Neural crest cell (in vitro differentiated cells): ENCODE measurements at regions not wholly inside any gene's neighbourhood (a gene's known extent, or its start where the extent isn't known, plus 50 kb on each side); places are given as distances from the start of the nearest gene placed in this dataset.
"Not testable (repeated sequence)": the region's sequence is repeated elsewhere in the genome, so short reads cannot be mapped to it uniquely, and the experiment has no call there.

Experiments
- DNase-seq: peaks from one replicate; pipeline ENCODE4 v3.0.0; 2021; ENCODE audit warnings: low read depth, mixed read lengths, low spot score
- H3K27ac Mint-ChIP-seq: one replicate; pipeline ENCODE4 v1.8.0; 2021; ENCODE audit warnings: mild to moderate bottlenecking, mixed read lengths; ENCODE audit not compliant: unreplicated experiment
- H3K27me3 Mint-ChIP-seq: 2 replicates; pipeline ENCODE4 v1.8.0; 2021; ENCODE audit warnings: low read depth, mild to moderate bottlenecking, mixed read lengths
- H3K36me3 Mint-ChIP-seq: 2 replicates; pipeline ENCODE4 v1.8.0; 2021; ENCODE audit warnings: low read depth, mild to moderate bottlenecking, mixed read lengths
- H3K4me1 Mint-ChIP-seq: 2 replicates; pipeline ENCODE4 v1.8.0; 2021; ENCODE audit warnings: mixed read lengths
- H3K4me3 Mint-ChIP-seq: one replicate; pipeline ENCODE4 v1.8.0; 2021; ENCODE audit warnings: mild to moderate bottlenecking, mixed read lengths
- H3K9me3 Mint-ChIP-seq: 2 replicates; pipeline ENCODE4 v1.8.0; 2021; ENCODE audit warnings: mixed read lengths
- TF ChIP-seq, protein P1 (sequence below): fragments of 200-600 bp; sonication (generic); conservative IDR thresholded peaks from 2 replicates; pipeline ENCODE4 v1.5.0; 2021; ENCODE audit warnings: antibody characterized with exemption, mild to moderate bottlenecking

DNA sequence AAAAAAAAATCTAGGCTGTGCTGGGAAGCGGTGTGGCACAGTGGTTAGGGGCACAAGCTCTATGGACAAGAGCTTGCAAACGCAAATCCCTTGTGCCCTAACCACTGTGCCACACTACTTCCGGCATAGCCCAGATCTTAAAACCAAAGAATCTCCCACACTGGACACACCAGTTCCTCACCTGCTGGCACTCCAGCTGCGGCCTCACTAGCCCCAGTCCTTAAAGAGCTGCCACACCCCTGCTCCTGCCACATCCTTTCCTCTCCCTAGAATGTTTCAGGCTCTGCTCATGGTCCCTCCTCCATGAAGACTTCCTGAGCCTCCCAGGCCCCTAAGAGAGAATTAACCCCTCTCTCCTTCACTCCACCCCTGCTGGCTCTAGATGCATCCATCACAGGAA lies 71.8 kb upstream of the SRSF6 start:
- TF ChIP-seq, protein P1, sequence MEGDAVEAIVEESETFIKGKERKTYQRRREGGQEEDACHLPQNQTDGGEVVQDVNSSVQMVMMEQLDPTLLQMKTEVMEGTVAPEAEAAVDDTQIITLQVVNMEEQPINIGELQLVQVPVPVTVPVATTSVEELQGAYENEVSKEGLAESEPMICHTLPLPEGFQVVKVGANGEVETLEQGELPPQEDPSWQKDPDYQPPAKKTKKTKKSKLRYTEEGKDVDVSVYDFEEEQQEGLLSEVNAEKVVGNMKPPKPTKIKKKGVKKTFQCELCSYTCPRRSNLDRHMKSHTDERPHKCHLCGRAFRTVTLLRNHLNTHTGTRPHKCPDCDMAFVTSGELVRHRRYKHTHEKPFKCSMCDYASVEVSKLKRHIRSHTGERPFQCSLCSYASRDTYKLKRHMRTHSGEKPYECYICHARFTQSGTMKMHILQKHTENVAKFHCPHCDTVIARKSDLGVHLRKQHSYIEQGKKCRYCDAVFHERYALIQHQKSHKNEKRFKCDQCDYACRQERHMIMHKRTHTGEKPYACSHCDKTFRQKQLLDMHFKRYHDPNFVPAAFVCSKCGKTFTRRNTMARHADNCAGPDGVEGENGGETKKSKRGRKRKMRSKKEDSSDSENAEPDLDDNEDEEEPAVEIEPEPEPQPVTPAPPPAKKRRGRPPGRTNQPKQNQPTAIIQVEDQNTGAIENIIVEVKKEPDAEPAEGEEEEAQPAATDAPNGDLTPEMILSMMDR: no peak
- Mint-ChIP-seq H3K27me3 (peaks cover 6% of the 10 kb centered on the region), H3K27ac (no peak overlapping the region), H3K4me3 (no peak overlapping the region), H3K9me3 (no peaks in the 10 kb centered on the region), H3K36me3 (no peaks in the 10 kb centered on the region), H3K4me1 (no peaks in the 10 kb centered on the region)
- no peak for DNase-seq

DNA sequence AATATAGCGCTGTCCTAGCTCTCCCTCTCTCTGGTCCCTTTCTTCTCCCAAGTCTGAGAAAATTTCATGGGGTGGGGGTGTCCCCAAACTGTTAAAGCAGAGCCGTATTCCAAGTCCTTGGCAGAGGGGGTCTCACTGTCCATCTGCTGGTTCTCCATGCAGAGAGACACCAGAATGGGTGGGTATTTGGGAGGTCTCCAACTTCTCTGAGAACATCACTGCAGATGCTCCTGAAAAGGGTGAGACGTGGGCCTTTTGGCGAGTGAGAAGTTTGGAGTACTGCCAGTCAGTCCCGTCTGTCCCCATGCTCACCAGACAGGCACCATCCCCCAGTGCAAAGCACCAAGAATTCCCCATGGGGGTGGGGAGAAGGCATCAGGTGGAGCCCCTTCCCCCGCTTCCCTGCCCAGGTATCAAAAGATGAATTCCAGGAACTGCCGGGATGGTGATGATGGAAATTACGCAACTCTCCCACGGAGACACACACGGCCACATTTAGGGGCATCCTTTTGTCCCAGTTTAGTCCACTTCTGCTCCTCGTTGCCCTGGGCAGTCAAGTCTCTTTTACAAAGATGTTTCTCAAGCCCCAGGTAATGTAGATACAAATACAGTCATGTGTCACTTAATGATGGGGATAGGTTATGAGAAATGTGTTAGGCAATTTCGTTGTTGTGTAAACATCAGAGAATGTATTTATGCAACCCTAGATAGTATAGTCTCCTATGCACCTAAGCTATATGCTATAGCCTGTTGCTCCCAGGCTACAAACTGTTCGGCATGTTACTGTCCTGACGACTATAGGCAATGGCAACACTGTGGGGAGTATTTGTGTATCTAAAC lies 73.4 kb upstream of the SRSF6 start:
- Mint-ChIP-seq H3K27me3 (peaks cover 11% of the 10 kb centered on the region), H3K4me3 (no peak overlapping the region), H3K9me3 (no peaks in the 10 kb centered on the region), H3K27ac (no peak overlapping the region), H3K4me1 (no peaks in the 10 kb centered on the region), H3K36me3 (no peaks in the 10 kb centered on the region)
- DNase-seq: no peak
- TF ChIP-seq, protein P1: no peak

DNA sequence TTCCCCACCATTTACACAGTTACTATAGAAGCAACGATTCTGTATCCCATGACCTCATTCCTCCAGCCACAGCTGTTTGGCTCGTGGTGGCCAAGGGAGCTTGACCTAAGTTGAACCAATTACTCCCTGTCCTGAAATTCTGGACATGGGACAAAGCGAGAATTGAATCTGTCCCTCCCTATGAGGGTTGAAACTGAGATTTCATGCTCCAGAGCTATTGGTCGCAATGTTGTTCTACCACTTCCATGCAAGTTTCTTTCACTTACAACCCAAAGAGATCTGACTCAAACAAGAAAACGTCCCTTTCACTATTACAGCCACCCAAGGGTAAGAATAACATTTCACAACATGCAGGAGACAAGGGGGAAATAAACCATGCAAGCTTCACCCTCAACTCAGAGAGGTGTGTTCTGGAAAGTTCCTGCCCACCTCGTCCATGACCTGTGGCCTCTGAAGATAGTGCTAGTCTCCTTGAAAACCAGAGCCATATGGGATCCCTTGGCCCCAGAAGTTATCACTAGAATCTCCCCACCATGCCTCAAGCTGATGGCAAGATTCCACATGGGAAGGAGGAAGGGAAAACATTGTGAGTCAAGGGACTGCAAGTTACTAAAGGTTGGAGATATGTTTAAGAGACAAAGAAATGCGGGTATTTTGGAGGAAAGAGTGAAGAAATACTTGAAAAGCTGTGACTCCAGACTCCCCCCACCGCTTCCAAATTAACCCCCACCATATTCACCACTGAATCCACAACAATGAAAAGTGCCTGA lies 74.5 kb upstream of the SRSF6 start:
- Mint-ChIP-seq H3K4me3 (no peak overlapping the region), H3K4me1 (no peaks in the 10 kb centered on the region), H3K9me3 (no peaks in the 10 kb centered on the region), H3K27ac (no peak overlapping the region), H3K36me3 (no peaks in the 10 kb centered on the region), H3K27me3 (peaks cover 11% of the 10 kb centered on the region)
- DNase-seq: no peak
- TF ChIP-seq, protein P1: no peak

DNA sequence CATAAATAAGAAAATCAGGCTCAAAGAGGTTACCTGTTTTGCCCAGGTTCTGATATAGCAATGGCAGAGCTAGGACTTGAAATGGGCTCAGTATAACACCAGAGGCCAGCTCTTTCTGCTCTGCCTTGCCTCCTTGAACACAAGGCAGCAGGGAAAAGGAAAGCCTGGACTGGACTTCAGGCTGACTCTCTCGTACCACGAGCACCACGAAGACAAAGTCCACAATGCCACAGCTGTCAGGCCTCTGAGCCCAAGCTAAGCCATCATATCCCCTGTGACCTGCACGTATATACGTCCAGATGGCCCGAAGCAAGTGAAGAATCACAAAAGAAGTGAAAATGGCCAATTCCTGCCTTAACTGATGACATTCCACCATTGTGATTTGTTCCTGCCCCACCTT lies 75.6 kb upstream of the SRSF6 start:
- not testable (repeated sequence) for H3K4me1 Mint-ChIP-seq, H3K27ac Mint-ChIP-seq, H3K4me3 Mint-ChIP-seq, H3K36me3 Mint-ChIP-seq, H3K9me3 Mint-ChIP-seq, DNase-seq
- H3K27me3 Mint-ChIP-seq: peaks cover 13% of the 10 kb centered on the region

DNA sequence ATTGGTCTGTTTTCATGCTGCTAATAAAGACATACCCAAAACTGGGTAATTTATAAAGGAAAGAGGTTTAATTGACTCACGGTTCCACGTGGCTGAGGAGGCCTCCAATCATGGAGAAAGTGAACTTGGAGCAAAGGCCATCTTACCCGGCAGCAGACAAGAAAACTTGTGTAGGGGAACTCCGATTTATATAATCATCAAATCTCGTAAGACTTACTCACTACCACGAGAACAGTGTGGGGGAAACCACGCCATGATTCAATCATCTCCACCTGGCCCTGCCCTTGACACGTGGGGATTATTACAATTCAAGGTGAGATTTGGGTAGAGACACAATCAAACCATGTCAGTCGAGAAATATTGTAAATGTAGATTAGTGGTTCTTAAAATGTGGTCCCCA lies 76.2 kb upstream of the SRSF6 start:
- not testable (repeated sequence) for H3K27ac Mint-ChIP-seq
- peaks cover 13% of the 10 kb centered on the region for H3K27me3 Mint-ChIP-seq

DNA sequence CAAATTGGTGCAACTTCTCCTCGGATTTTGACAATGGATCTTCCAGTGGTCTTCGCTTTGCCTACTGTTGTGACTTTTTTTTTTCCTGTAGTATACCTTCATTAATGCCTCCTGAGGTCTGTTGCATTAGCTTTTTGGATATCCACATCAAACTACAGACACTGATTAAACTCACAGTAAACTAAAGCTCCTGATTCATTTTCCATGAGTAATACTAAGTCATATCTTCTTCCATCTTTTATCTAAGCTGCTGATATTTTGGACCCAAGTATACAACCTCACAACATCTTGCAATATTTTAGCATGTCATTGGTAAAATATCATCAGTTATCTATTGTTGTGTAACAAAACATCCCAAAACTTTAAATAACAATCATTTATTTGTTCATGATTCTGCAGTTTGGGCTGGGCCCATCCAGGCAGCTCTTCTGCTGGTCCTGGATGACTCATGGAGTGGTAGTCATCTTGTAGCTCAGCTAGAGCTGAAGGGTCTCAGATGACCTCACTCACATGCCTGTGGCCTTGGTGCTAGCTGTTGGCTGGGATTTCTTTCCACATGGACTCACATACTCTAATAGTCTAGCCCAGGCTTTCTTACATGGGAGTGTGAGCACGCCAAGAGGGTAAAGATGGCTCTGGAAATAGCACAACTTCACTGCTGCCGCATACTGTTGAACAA lies 78.3 kb upstream of the SRSF6 start:
- no peaks in the 10 kb centered on the region for H3K36me3 Mint-ChIP-seq
- TF ChIP-seq, protein P1: no peak
- no peak for DNase-seq
- peaks cover 25% of the 10 kb centered on the region for H3K27me3 Mint-ChIP-seq
- H3K9me3 Mint-ChIP-seq: peaks cover 4% of the 10 kb centered on the region
- H3K4me3 Mint-ChIP-seq: no peak overlapping the region
- H3K27ac Mint-ChIP-seq: no peak overlapping the region
- no peaks in the 10 kb centered on the region for H3K4me1 Mint-ChIP-seq

More for the DNA sequence above, 76.2 kb upstream of the SRSF6 start:
- H3K4me1 Mint-ChIP-seq, H3K9me3 Mint-ChIP-seq, H3K36me3 Mint-ChIP-seq, H3K4me3 Mint-ChIP-seq, DNase-seq: not testable (repeated sequence)
